NCI-H748 (cell line): ENCODE measurements at regions not wholly inside any gene's neighbourhood (a gene's known extent, or its start where the extent isn't known, plus 50 kb on each side); places are given as distances from the start of the nearest gene placed in this dataset.

Experiments used
- DNase-seq: peaks from one replicate; lab custom pipeline; 2025; ENCODE audit not compliant: unreplicated experiment; lab: John Stamatoyannopoulos, UW

GRCh38 chr11:103850419-103851165 is 185.8 kb upstream of the DDI1 start:
- no peak for DNase-seq

GRCh38 chr11:103851166-103851651 is 185.2 kb upstream of the DDI1 start:
- no peak for DNase-seq
